GM13976 (cell line): ENCODE measurements at regions not wholly inside any gene's neighbourhood (a gene's known extent, or its start where the extent isn't known, plus 50 kb on each side); places are given as distances from the start of the nearest gene placed in this dataset.

Experiments used
- DNase-seq: peaks from one replicate; pipeline ENCODE4 v3.0.0; 2012; ENCODE audit warnings: low spot score
- CTCF ChIP-seq: IDR thresholded peaks from 2 replicates; pipeline ENCODE4 v1.5.1; 2012; ENCODE audit warnings: borderline replicate concordance, mild to moderate bottlenecking; ENCODE audit not compliant: insufficient read depth; ENCODE audit errors: extremely low read depth, missing control alignments, control extremely low read depth
- in situ Hi-C: fragments of 300-500 bp; cut with MboI; formaldehyde crosslinking; loops from one replicate; pipeline ENCODE4 v1.12.0; 2022; ENCODE audit warnings: low sequenced_read_pairs, mixed read lengths, inconsistent platforms; ENCODE audit not compliant: unreplicated experiment

GRCh38 chr2:217638031-217638430 lies 364.8 kb downstream of the TNS1 start:
- DNase-seq = no peak
- TF ChIP-seq CTCF = no peak
- in situ Hi-C loops = no loop called here

GRCh38 chr2:217636991-217637561 lies 365.7 kb downstream of the TNS1 start:
- in situ Hi-C loops = no loop called here
- DNase-seq = no peak
- TF ChIP-seq CTCF = no peak

- no peak for TF ChIP-seq CTCF
- DNase-seq = no peak
- in situ Hi-C loops = no loop called here
These were observed 366.2 kb downstream of the TNS1 start for GRCh38 chr2:217636578-217636977.

- in situ Hi-C loops = no loop called here
- no peak for DNase-seq
- TF ChIP-seq CTCF = no peak
These were observed 367.9 kb downstream of the TNS1 start for GRCh38 chr2:217634871-217635270.

- no peak for DNase-seq
- in situ Hi-C loops = no loop called here
- TF ChIP-seq CTCF = no peak
These were observed 370.8 kb downstream of the TNS1 start for GRCh38 chr2:217632043-217632442.

GRCh38 chr2:217631115-217631514 lies 371.7 kb downstream of the TNS1 start:
- in situ Hi-C loops = no loop called here
- DNase-seq = no peak
- TF ChIP-seq CTCF = no peak

- TF ChIP-seq CTCF = no peak
- in situ Hi-C loops = no loop called here
- no peak for DNase-seq
These were observed 373.4 kb downstream of the TNS1 start for GRCh38 chr2:217629347-217629746.
